ENCODE measurements at regions not wholly inside any gene's neighbourhood (a gene's known extent, or its start where the extent isn't known, plus 50 kb on each side); places are given as distances from the start of the nearest gene placed in this dataset.
A peak's percentile ranks its signal among the peaks of the same experiment; 100 is the strongest.

- no peak for DNase-seq (ENCODE audit: low spot score)
These were observed 247.5 kb downstream of the MTERF1 start for GRCh38 chr7:91633013-91633441.

- no peak for DNase-seq (ENCODE audit: low spot score)
These were observed 245.9 kb downstream of the MTERF1 start for GRCh38 chr7:91634485-91635177.

- DNase-seq (ENCODE audit: low spot score), result peak; percentile 9
These were observed 244.3 kb downstream of the MTERF1 start for GRCh38 chr7:91636129-91636724.

- DNase-seq (ENCODE audit: low spot score), result no peak
These were observed 243.8 kb downstream of the MTERF1 start for GRCh38 chr7:91636728-91637127.

- no peak for DNase-seq (ENCODE audit: low spot score)
These were observed 236.2 kb downstream of the MTERF1 start for GRCh38 chr7:91644256-91644655.

GRCh38 chr7:91645542-91645941 is 235.0 kb downstream of the MTERF1 start:
- DNase-seq (ENCODE audit: low spot score), result no peak

- DNase-seq (ENCODE audit: low spot score), result no peak
These were observed 228.5 kb downstream of the MTERF1 start for GRCh38 chr7:91651986-91652385.

GRCh38 chr7:91653286-91653685 is 227.2 kb downstream of the MTERF1 start:
- no peak for DNase-seq (ENCODE audit: low spot score)

GRCh38 chr7:91655656-91656055 is 224.8 kb downstream of the MTERF1 start:
- DNase-seq (ENCODE audit: low spot score), result no peak

- DNase-seq (ENCODE audit: low spot score), result no peak
These were observed 223.7 kb downstream of the MTERF1 start for GRCh38 chr7:91656541-91657482.

- no peak for DNase-seq (ENCODE audit: low spot score)
These were observed 222.9 kb downstream of the MTERF1 start for GRCh38 chr7:91657483-91658071.

- no peak for DNase-seq (ENCODE audit: low spot score)
These were observed 221.4 kb downstream of the MTERF1 start for GRCh38 chr7:91659096-91659495.

GRCh38 chr7:91660734-91661356 is 219.7 kb downstream of the MTERF1 start:
- DNase-seq (ENCODE audit: low spot score), result peak; percentile 7

GRCh38 chr7:91661727-91662126 is 218.8 kb downstream of the MTERF1 start:
- DNase-seq (ENCODE audit: low spot score), result no peak

- DNase-seq (ENCODE audit: low spot score), result no peak
These were observed 212.3 kb downstream of the MTERF1 start for GRCh38 chr7:91668217-91668616.

GRCh38 chr7:91671245-91671644 is 209.3 kb downstream of the MTERF1 start:
- no peak for DNase-seq (ENCODE audit: low spot score)

- DNase-seq (ENCODE audit: low spot score), result no peak
These were observed 206.0 kb downstream of the MTERF1 start for GRCh38 chr7:91674470-91674869.

- no peak for DNase-seq (ENCODE audit: low spot score)
These were observed 198.8 kb downstream of the MTERF1 start for GRCh38 chr7:91681718-91682117.

- no peak for DNase-seq (ENCODE audit: low spot score)
These were observed 196.7 kb downstream of the MTERF1 start for GRCh38 chr7:91683823-91684222.

- no peak for DNase-seq (ENCODE audit: low spot score)
These were observed 195.0 kb downstream of the MTERF1 start for GRCh38 chr7:91685544-91685943.

- DNase-seq (ENCODE audit: low spot score), result no peak
These were observed 189.9 kb downstream of the MTERF1 start for GRCh38 chr7:91690541-91691070.

GRCh38 chr7:91691865-91692264 is 188.6 kb downstream of the MTERF1 start:
- no peak for DNase-seq (ENCODE audit: low spot score)

Measured in activated CD4-positive, alpha-beta T cell treated with anti-CD3 and anti-CD28 coated beads, Interleukin-2, Interleukin-4, amounts not matched to agents 100 ng/mL and 50 ng/mL, durations not matched to agents 16 hours and 8 hours (primary cell).